Trophoblast cell (in vitro differentiated cells and primary cell): ENCODE measurements at regions not wholly inside any gene's neighbourhood (a gene's known extent, or its start where the extent isn't known, plus 50 kb on each side); places are given as distances from the start of the nearest gene placed in this dataset.

Experiments used
- DNase-seq, 2 donors: peaks; one replicate each; pipeline ENCODE4 v3.0.0-alpha.2; 2016
- H2AFZ ChIP-seq: 2 replicates; pipeline ENCODE4 v1.6.1; 2013; ENCODE audit warnings: low read length, moderate library complexity, mild to moderate bottlenecking; ENCODE audit not compliant: insufficient read depth, poor library complexity
- H2AK5ac ChIP-seq: 2 replicates; pipeline ENCODE4 v1.6.1; 2013; ENCODE audit warnings: mild to moderate bottlenecking, low read length
- H2BK120ac ChIP-seq: 2 replicates; pipeline ENCODE4 v1.6.1; 2013; ENCODE audit warnings: low read length, mild to moderate bottlenecking, moderate library complexity; ENCODE audit not compliant: insufficient read depth, poor library complexity
- H2BK12ac ChIP-seq: 2 replicates; pipeline ENCODE4 v1.6.1; 2013; ENCODE audit warnings: mild to moderate bottlenecking, low read length, moderate library complexity
- H2BK5ac ChIP-seq: 2 replicates; pipeline ENCODE4 v1.6.1; 2013; ENCODE audit warnings: low read length, low read depth, moderate library complexity, mild to moderate bottlenecking; ENCODE audit not compliant: poor library complexity
- H3K14ac ChIP-seq: 2 replicates; pipeline ENCODE4 v1.6.1; 2013; ENCODE audit warnings: mild to moderate bottlenecking, low read length
- H3K18ac ChIP-seq: 2 replicates; pipeline ENCODE4 v1.6.1; 2013; ENCODE audit warnings: mild to moderate bottlenecking, low read length
- H3K23ac ChIP-seq: 2 replicates; pipeline ENCODE4 v1.6.1; 2013; ENCODE audit warnings: low read length
- H3K27ac ChIP-seq: 2 replicates; pipeline ENCODE4 v1.5.1; 2013; ENCODE audit warnings: low read depth, mild to moderate bottlenecking, inconsistent platforms, low read length, moderate library complexity
- H3K27me3 ChIP-seq: 2 replicates; pipeline ENCODE4 v1.6.1; 2013; ENCODE audit warnings: inconsistent platforms, mild to moderate bottlenecking, low read length, moderate library complexity; ENCODE audit not compliant: insufficient read depth
- H3K36me3 ChIP-seq, 2 experiments: 1 replicate in 1 of 2; 2 replicates in 1 of 2; pipeline ENCODE4 v1.6.1; 2013; ENCODE audit warnings: low read length in 2 of 2, mild to moderate bottlenecking in 2 of 2, moderate library complexity in 1 of 2; ENCODE audit not compliant: insufficient read depth in 2 of 2, control insufficient read depth in 1 of 2
- H3K4ac ChIP-seq: 2 replicates; pipeline ENCODE4 v1.6.1; 2013; ENCODE audit warnings: low read depth, mild to moderate bottlenecking, low read length, moderate library complexity
- H3K4me1 ChIP-seq, 2 experiments: 1 replicate in 1 of 2; 2 replicates in 1 of 2; pipeline ENCODE4 v1.6.1; 2013; ENCODE audit warnings: low read length in 2 of 2, mild to moderate bottlenecking in 2 of 2, moderate library complexity in 1 of 2; ENCODE audit not compliant: insufficient read depth in 2 of 2, control insufficient read depth in 1 of 2
- H3K4me2 ChIP-seq: 2 replicates; pipeline ENCODE4 v1.6.1; 2013; ENCODE audit warnings: inconsistent platforms, mild to moderate bottlenecking, low read length, moderate library complexity
- H3K4me3 ChIP-seq: 2 replicates; pipeline ENCODE4 v1.5.1; 2013; ENCODE audit warnings: mild to moderate bottlenecking, low read depth, low read length, inconsistent platforms
- H3K79me1 ChIP-seq: one replicate; pipeline ENCODE4 v1.6.1; 2013; ENCODE audit warnings: low read length
- H3K79me2 ChIP-seq: 2 replicates; pipeline ENCODE4 v1.6.1; 2013; ENCODE audit warnings: low read length, mild to moderate bottlenecking; ENCODE audit not compliant: control insufficient read depth, insufficient read depth, poor library complexity
- H3K9ac ChIP-seq: 2 replicates; pipeline ENCODE4 v1.6.1; 2013; ENCODE audit warnings: mild to moderate bottlenecking, low read length
- H3K9me3 ChIP-seq: 2 replicates; pipeline ENCODE4 v1.6.1; 2013; ENCODE audit warnings: low read depth, mild to moderate bottlenecking, control low read depth, inconsistent platforms, low read length; ENCODE audit not compliant: insufficient read depth
- H4K12ac ChIP-seq: 2 replicates; pipeline ENCODE4 v1.6.1; 2013; ENCODE audit warnings: low read depth, mild to moderate bottlenecking, low read length, moderate library complexity
- H4K8ac ChIP-seq: 2 replicates; pipeline ENCODE4 v1.6.1; 2013; ENCODE audit warnings: low read depth, mild to moderate bottlenecking, low read length, moderate library complexity
- H4K91ac ChIP-seq: one replicate; pipeline ENCODE4 v1.6.1; 2013; ENCODE audit warnings: low read depth, mild to moderate bottlenecking, low read length, moderate library complexity
- WGBS: extraction: QIAGEN DNeasy Blood & Tissue Kit; methylation state at CpG from one replicate; pipeline ENCODE4 v1.1.7; 2013; ENCODE audit warnings: missing lambda C conversion rate; ENCODE audit not compliant: insufficient read length, insufficient coverage; ENCODE audit errors: extremely low coverage; 5-methylcytosine and 5-hydroxymethylcytosine counted together

GRCh38 chr14:36465178-36465577 is 54.9 kb downstream of the NKX2-1 start:
- H2BK120ac ChIP-seq = no peak overlapping the region
- no peak overlapping the region for H3K27ac ChIP-seq
- H2BK12ac ChIP-seq = no peak overlapping the region
- H3K23ac ChIP-seq = no peak overlapping the region
- H2BK5ac ChIP-seq = no peak overlapping the region
- no peaks in the 10 kb centered on the region for H3K9me3 ChIP-seq
- no peak overlapping the region for H4K12ac ChIP-seq
- H4K91ac ChIP-seq = no peak overlapping the region
- H3K27me3 ChIP-seq = no peaks in the 10 kb centered on the region
- no peak overlapping the region for H2AK5ac ChIP-seq
- H3K14ac ChIP-seq = no peak overlapping the region
- no peaks in the 10 kb centered on the region for H3K4me1 ChIP-seq
- H3K36me3 ChIP-seq = no peaks in the 10 kb centered on the region
- no peak for DNase-seq
- H3K79me1 ChIP-seq = no peaks in the 10 kb centered on the region
- H3K9ac ChIP-seq = no peak overlapping the region
- no peak overlapping the region for H3K18ac ChIP-seq
- no CpG with 5 or more reads among the region's 4 CpGs for WGBS
- H2AFZ ChIP-seq = no peak overlapping the region
- H3K79me2 ChIP-seq = no peaks in the 10 kb centered on the region
- H3K4ac ChIP-seq = no peak overlapping the region
- H3K4me3 ChIP-seq = no peak overlapping the region
- no peak overlapping the region for H3K4me2 ChIP-seq
- no peak overlapping the region for H4K8ac ChIP-seq

- no peak overlapping the region for H3K27ac ChIP-seq
- no peak overlapping the region for H2AK5ac ChIP-seq
- H3K23ac ChIP-seq = no peak overlapping the region
- no peak overlapping the region for H4K91ac ChIP-seq
- no peaks in the 10 kb centered on the region for H3K79me1 ChIP-seq
- no CpG with 5 or more reads among the region's 1 CpG for WGBS
- no peak overlapping the region for H3K4ac ChIP-seq
- H3K27me3 ChIP-seq = no peaks in the 10 kb centered on the region
- no peak overlapping the region for H3K14ac ChIP-seq
- H2AFZ ChIP-seq = no peak overlapping the region
- H3K4me2 ChIP-seq = no peak overlapping the region
- no peak overlapping the region for H3K4me3 ChIP-seq
- no peaks in the 10 kb centered on the region for H3K79me2 ChIP-seq
- no peak overlapping the region for H3K18ac ChIP-seq
- H4K12ac ChIP-seq = no peak overlapping the region
- peaks cover 1% of the 10 kb centered on the region for H3K9me3 ChIP-seq
- no peak overlapping the region for H2BK5ac ChIP-seq
- no peaks in the 10 kb centered on the region for H3K4me1 ChIP-seq
- no peak overlapping the region for H2BK12ac ChIP-seq
- H3K36me3 ChIP-seq = no peaks in the 10 kb centered on the region
- H4K8ac ChIP-seq = no peak overlapping the region
- H2BK120ac ChIP-seq = no peak overlapping the region
- no peak for DNase-seq
- H3K9ac ChIP-seq = no peak overlapping the region
Observed at GRCh38 chr14:36462890-36463289, 57.1 kb downstream of the NKX2-1 start.

GRCh38 chr14:36455241-36455627 is 64.8 kb downstream of the NKX2-1 start:
- no peak overlapping the region for H2BK5ac ChIP-seq
- H3K4me2 ChIP-seq = no peak overlapping the region
- H3K18ac ChIP-seq = no peak overlapping the region
- H3K23ac ChIP-seq = no peak overlapping the region
- H3K27ac ChIP-seq = no peak overlapping the region
- WGBS = no CpG with 5 or more reads among the region's 2 CpGs
- H3K14ac ChIP-seq = no peak overlapping the region
- no peak for DNase-seq
- no peaks in the 10 kb centered on the region for H3K36me3 ChIP-seq
- peaks cover 2 to 5% of the 10 kb centered on the region in 2 experiments for H3K4me1 ChIP-seq
- H3K79me1 ChIP-seq = no peaks in the 10 kb centered on the region
- no peak overlapping the region for H4K91ac ChIP-seq
- no peak overlapping the region for H2AK5ac ChIP-seq
- H3K4ac ChIP-seq = no peak overlapping the region
- no peaks in the 10 kb centered on the region for H3K79me2 ChIP-seq
- no peak overlapping the region for H3K4me3 ChIP-seq
- no peak overlapping the region for H2BK12ac ChIP-seq
- no peak overlapping the region for H4K8ac ChIP-seq
- no peak overlapping the region for H3K9ac ChIP-seq
- H3K27me3 ChIP-seq = no peaks in the 10 kb centered on the region
- peaks cover 1% of the 10 kb centered on the region for H3K9me3 ChIP-seq
- H2BK120ac ChIP-seq = no peak overlapping the region
- H4K12ac ChIP-seq = no peak overlapping the region
- H2AFZ ChIP-seq = no peak overlapping the region

GRCh38 chr14:36454599-36455240 is 65.3 kb downstream of the NKX2-1 start:
- H4K12ac ChIP-seq = no peak overlapping the region

More at GRCh38 chr14:36454599-36455240, 65.3 kb downstream of the NKX2-1 start:
- Histone ChIP-seq H3K36me3 (no peaks in the 10 kb centered on the region), H4K8ac (no peak overlapping the region), H2BK120ac (no peak overlapping the region), H3K18ac (no peak overlapping the region), H3K4me2 (no peak overlapping the region), H2BK5ac (no peak overlapping the region), H3K9me3 (peaks cover 1% of the 10 kb centered on the region), H3K4me1 (peaks cover 2 to 5% of the 10 kb centered on the region in 2 experiments), H2AFZ (no peak overlapping the region), H3K27ac (no peak overlapping the region), H3K9ac (no peak overlapping the region), H3K79me1 (no peaks in the 10 kb centered on the region), H3K23ac (no peak overlapping the region), H4K91ac (no peak overlapping the region), H3K4ac (no peak overlapping the region), H2BK12ac (no peak overlapping the region), H3K79me2 (no peaks in the 10 kb centered on the region), H3K27me3 (no peaks in the 10 kb centered on the region), H3K14ac (no peak overlapping the region), H2AK5ac (no peak overlapping the region), H3K4me3 (no peak overlapping the region)
- DNase-seq = no peak
- no CpG with 5 or more reads among the region's 5 CpGs for WGBS
